Motor neuron (in vitro differentiated cells): ENCODE measurements at regions not wholly inside any gene's neighbourhood (a gene's known extent, or its start where the extent isn't known, plus 50 kb on each side); places are given as distances from the start of the nearest gene placed in this dataset.
"Not testable (repeated sequence)": the region's sequence is repeated elsewhere in the genome, so short reads cannot be mapped to it uniquely, and the experiment has no call there.

Source experiments
- ATAC-seq, 8 experiments: fragments of 200-7000 bp; cut with Tn5 transposase; replicated peaks in 6 of 8; 2 replicates each; pipeline ENCODE4 v1.8.0; 2021; ENCODE audit warnings: mild to moderate bottlenecking in 8 of 8, moderate library complexity in 8 of 8
- H3K27ac ChIP-seq, 2 donors: fragments of 250-450 bp; sonication (Bioruptor Pico); 2 replicates each; pipeline ENCODE4 v1.9.0; 2021; ENCODE audit warnings: antibody characterized with exemption in 2 of 2, mild to moderate bottlenecking in 2 of 2, moderate library complexity in 1 of 2
- H3K4me1 ChIP-seq, 2 donors: fragments of 250-450 bp; sonication (Bioruptor Pico); replicated peaks in 1 of 2; 2 replicates each; pipeline ENCODE4 v1.6.1; 2021; ENCODE audit warnings: antibody characterized with exemption in 2 of 2, mild to moderate bottlenecking in 2 of 2, moderate library complexity in 1 of 2
- H3K4me3 ChIP-seq, 5 donors: fragments of 250-450 bp; sonication (Bioruptor Pico); 2 replicates each; pipeline ENCODE4 v1.9.0; 2021; ENCODE audit warnings: antibody characterized with exemption in 5 of 5, mild to moderate bottlenecking in 5 of 5, moderate library complexity in 4 of 5
- WGBS, 10 experiments: fragments of 450-650 bp; shearing (Covaris generic); methylation state at CpG; one replicate each; pipeline ENCODE4 v1.0.0; 2022; 5-methylcytosine and 5-hydroxymethylcytosine counted together
- in situ Hi-C, 9 experiments: fragments of 400-800 bp; cut with MboI; loops; one replicate each; pipeline ENCODE4 v1.15.0; 2021; ENCODE audit warnings: low sequenced_read_pairs in 9 of 9, low pct_unique_long_range_greater_than_20kb in 2 of 9; ENCODE audit not compliant: unreplicated experiment in 9 of 9

GRCh38 chrY:7807516-7807870, 895.9 kb upstream of the AMELY start:
- ATAC-seq = no peak
- in situ Hi-C loops = no loop called here
- Histone ChIP-seq H3K27ac (no peak overlapping the region), H3K4me3 (no peak overlapping the region), H3K4me1 (no peaks in the 10 kb centered on the region)

- ATAC-seq = peak in 3 of 8 experiments; percentile 22 to 61 (median 51)
- in situ Hi-C loops = no loop called here
- 33 to 100% methylated on average over 1 of the region's 3 CpGs; no CpG with 5 or more reads in 8 of the 10 experiments for WGBS, 10 experiments
- Histone ChIP-seq H3K27ac (no peak overlapping the region), H3K4me1 (no peaks in the 10 kb centered on the region), H3K4me3 (no peak overlapping the region)
Observed at GRCh38 chrY:7806592-7807515, 895.3 kb upstream of the AMELY start.

GRCh38 chrY:7805624-7806023, 894.1 kb upstream of the AMELY start:
- WGBS, 10 experiments = 83 to 100% methylated on average over 1 of the region's 1 CpG; no CpG with 5 or more reads in 8 of the 10 experiments
- Histone ChIP-seq H3K4me3 (no peak overlapping the region), H3K4me1 (no peaks in the 10 kb centered on the region), H3K27ac (no peak overlapping the region)
- in situ Hi-C loops = no loop called here
- ATAC-seq = no peak

GRCh38 chrY:7803737-7804136, 892.2 kb upstream of the AMELY start:
- no peak for ATAC-seq
- H3K4me3 ChIP-seq = no peak overlapping the region
- in situ Hi-C loops = no loop called here
- 86% methylated on average over 1 of the region's 1 CpG; no CpG with 5 or more reads in 9 of the 10 experiments for WGBS, 10 experiments
- H3K27ac ChIP-seq = no peak overlapping the region
- H3K4me1 ChIP-seq = no peaks in the 10 kb centered on the region

- ATAC-seq = no peak
- Histone ChIP-seq H3K4me3 (no peak overlapping the region), H3K4me1 (no peaks in the 10 kb centered on the region), H3K27ac (no peak overlapping the region)
- in situ Hi-C loops = no loop called here
Observed at GRCh38 chrY:7796128-7796527, 884.6 kb upstream of the AMELY start.

- no peak overlapping the region for H3K27ac ChIP-seq
- peak in 4 of 8 experiments; percentile 51 to 82 (median 81) for ATAC-seq
- no CpG with 5 or more reads among the region's 1 CpG for WGBS, 10 experiments
- H3K4me3 ChIP-seq = no peak overlapping the region
- H3K4me1 ChIP-seq = no peaks in the 10 kb centered on the region
- in situ Hi-C loops = no loop called here
Observed at GRCh38 chrY:7794441-7794840, 882.9 kb upstream of the AMELY start.

- Histone ChIP-seq H3K27ac (no peak overlapping the region), H3K4me1 (no peaks in the 10 kb centered on the region), H3K4me3 (no peak overlapping the region)
- peak in 3 of 8 experiments; percentile 15 to 17 (median 17) for ATAC-seq
- in situ Hi-C loops = no loop called here
- 8 to 14% methylated on average over 1 to 2 of the region's 2 CpGs; no CpG with 5 or more reads in 8 of the 10 experiments for WGBS, 10 experiments
Observed at GRCh38 chrY:7793989-7794388, 882.4 kb upstream of the AMELY start.

- in situ Hi-C loops = no loop called here
- Histone ChIP-seq H3K4me1 (no peaks in the 10 kb centered on the region), H3K27ac (no peak overlapping the region), H3K4me3 (no peak overlapping the region)
- WGBS, 10 experiments = 100% methylated on average over 1 of the region's 2 CpGs; no CpG with 5 or more reads in 9 of the 10 experiments
- no peak for ATAC-seq
Observed at GRCh38 chrY:7792431-7792830, 880.9 kb upstream of the AMELY start.

GRCh38 chrY:7781501-7781900, 869.9 kb upstream of the AMELY start:
- H3K4me1 ChIP-seq = no peaks in the 10 kb centered on the region
- no peak for ATAC-seq
- no peak overlapping the region for H3K27ac ChIP-seq
- WGBS, 10 experiments = 80 to 100% (median 90%) methylated on average over 1 of the region's 2 CpGs; no CpG with 5 or more reads in 6 of the 10 experiments
- no peak overlapping the region for H3K4me3 ChIP-seq
- in situ Hi-C loops = no loop called here

- H3K27ac ChIP-seq, H3K4me1 ChIP-seq, in situ Hi-C loops, ATAC-seq, H3K4me3 ChIP-seq: not testable (repeated sequence)
- WGBS, 10 experiments = no CpG with 5 or more reads among the region's 2 CpGs
Observed at GRCh38 chrY:7775436-7775835, 863.9 kb upstream of the AMELY start.

- Histone ChIP-seq H3K27ac (no peak overlapping the region), H3K4me1 (no peaks in the 10 kb centered on the region), H3K4me3 (no peak overlapping the region)
- ATAC-seq = no peak
- in situ Hi-C loops = no loop called here
Observed at GRCh38 chrY:7771771-7772170, 860.2 kb upstream of the AMELY start.

- WGBS, 10 experiments = no CpG with 5 or more reads among the region's 1 CpG
- Histone ChIP-seq H3K27ac (no peak overlapping the region), H3K4me3 (no peak overlapping the region), H3K4me1 (no peaks in the 10 kb centered on the region)
- in situ Hi-C loops = no loop called here
- no peak for ATAC-seq
Observed at GRCh38 chrY:7769790-7770375, 858.3 kb upstream of the AMELY start.

- in situ Hi-C loops = no loop called here
- no CpG with 5 or more reads among the region's 1 CpG for WGBS, 10 experiments
- Histone ChIP-seq H3K27ac (no peak overlapping the region), H3K4me3 (no peak overlapping the region), H3K4me1 (no peaks in the 10 kb centered on the region)
- no peak for ATAC-seq
Observed at GRCh38 chrY:7768901-7769300, 857.3 kb upstream of the AMELY start.

GRCh38 chrY:7753711-7754110, 842.2 kb upstream of the AMELY start:
- no CpG with 5 or more reads among the region's 2 CpGs for WGBS, 10 experiments
- no peak for ATAC-seq

More at GRCh38 chrY:7753711-7754110, 842.2 kb upstream of the AMELY start:
- no peaks in the 10 kb centered on the region for H3K4me1 ChIP-seq
- in situ Hi-C loops = no loop called here
- H3K4me3 ChIP-seq = no peak overlapping the region
- H3K27ac ChIP-seq = no peak overlapping the region
